Neural progenitor cell (in vitro differentiated cells): ENCODE measurements at regions not wholly inside any gene's neighbourhood (a gene's known extent, or its start where the extent isn't known, plus 50 kb on each side); places are given as distances from the start of the nearest gene placed in this dataset.
A peak's percentile ranks its signal among the peaks of the same experiment; 100 is the strongest.

Source experiments
- DNase-seq: peaks from one replicate; pipeline ENCODE4 v3.0.0-alpha.2; 2016; ENCODE audit warnings: low spot score
- H2AFZ ChIP-seq: fragments of 200-600 bp; sonication (generic); replicated peaks from 2 replicates; pipeline ENCODE4 v1.6.1; 2016; ENCODE audit warnings: antibody characterized with exemption
- H3F3A ChIP-seq: fragments of 200-600 bp; sonication (generic); 2 replicates; pipeline ENCODE4 v1.6.1; 2016; ENCODE audit warnings: antibody characterized with exemption, low read depth
- H3K27ac ChIP-seq: fragments of 200-600 bp; sonication (generic); 2 replicates; pipeline ENCODE4 v1.5.1; 2016; ENCODE audit warnings: mild to moderate bottlenecking
- H3K27me3 ChIP-seq: fragments of 200-600 bp; sonication (generic); 2 replicates; pipeline ENCODE4 v1.6.1; 2016; ENCODE audit warnings: mild to moderate bottlenecking, moderate library complexity
- H3K36me3 ChIP-seq: fragments of 200-600 bp; sonication (generic); 2 replicates; pipeline ENCODE4 v1.5.1; 2016
- H3K4me1 ChIP-seq: fragments of 200-600 bp; sonication (generic); 2 replicates; pipeline ENCODE4 v1.6.1; 2016; ENCODE audit warnings: mixed run types
- H3K4me2 ChIP-seq: fragments of 200-600 bp; sonication (generic); 2 replicates; pipeline ENCODE4 v1.6.1; 2016
- H3K4me3 ChIP-seq: fragments of 200-600 bp; sonication (generic); 2 replicates; pipeline ENCODE4 v1.5.1; 2016
- H3K79me2 ChIP-seq: fragments of 200-600 bp; sonication (generic); 2 replicates; pipeline ENCODE4 v1.6.1; 2016; ENCODE audit warnings: low read depth
- H3K9ac ChIP-seq: fragments of 200-600 bp; sonication (generic); 2 replicates; pipeline ENCODE4 v1.6.1; 2016
- H3K9me3 ChIP-seq: fragments of 200-600 bp; sonication (generic); 2 replicates; pipeline ENCODE4 v1.5.1; 2016; ENCODE audit warnings: low read depth
- H4K20me1 ChIP-seq: fragments of 200-600 bp; sonication (generic); 2 replicates; pipeline ENCODE4 v1.6.1; 2016; ENCODE audit warnings: low read depth
- H3K27ac Mint-ChIP-seq: 3 replicates; pipeline ENCODE4 v1.8.0; 2021; ENCODE audit warnings: mixed read lengths
- H3K27me3 Mint-ChIP-seq: 2 replicates; pipeline ENCODE4 v1.8.0; 2022; ENCODE audit warnings: low read depth, mild to moderate bottlenecking, inconsistent platforms, moderate library complexity, mixed read lengths; ENCODE audit not compliant: insufficient read depth
- H3K36me3 Mint-ChIP-seq: 3 replicates; pipeline ENCODE4 v1.8.0; 2021; ENCODE audit warnings: mixed read lengths
- H3K4me1 Mint-ChIP-seq: 3 replicates; pipeline ENCODE4 v1.8.0; 2021; ENCODE audit warnings: mixed read lengths
- H3K4me3 Mint-ChIP-seq: 3 replicates; pipeline ENCODE4 v1.8.0; 2021; ENCODE audit warnings: mild to moderate bottlenecking, moderate library complexity, mixed read lengths
- H3K9me3 Mint-ChIP-seq: 3 replicates; pipeline ENCODE4 v1.8.0; 2020; ENCODE audit warnings: mixed read lengths
- CTCF ChIP-seq: fragments of 200-600 bp; sonication (generic); IDR thresholded peaks from 2 replicates; pipeline ENCODE4 v1.5.1; 2017; ENCODE audit warnings: antibody characterized with exemption, mild to moderate bottlenecking
- EZH2 ChIP-seq: fragments of 200-600 bp; sonication (generic); IDR thresholded peaks from 2 replicates; pipeline ENCODE4 v1.6.1; 2017; ENCODE audit warnings: antibody characterized with exemption, mild to moderate bottlenecking, moderate library complexity
- EZH2phosphoT487 ChIP-seq: fragments of 200-600 bp; sonication (generic); IDR thresholded peaks from 2 replicates; pipeline ENCODE4 v1.6.1; 2017; ENCODE audit warnings: antibody characterized with exemption

GRCh38 chr5:34587355-34588241 is 68.5 kb upstream of the RAI14 start:
- no peak overlapping the region for H3K4me3 Mint-ChIP-seq
- Histone ChIP-seq H3K79me2 (no peaks in the 10 kb centered on the region), H3F3A (no peaks in the 10 kb centered on the region), H3K36me3 (no peaks in the 10 kb centered on the region), H3K9ac (no peak overlapping the region), H3K27ac (no peak overlapping the region), H2AFZ (peak overlapping the region; percentile 32), H4K20me1 (no peaks in the 10 kb centered on the region), H3K9me3 (no peaks in the 10 kb centered on the region), H3K4me2 (no peak overlapping the region), H3K27me3 (no peaks in the 10 kb centered on the region), H3K4me1 (peaks cover 10% of the 10 kb centered on the region), H3K4me3 (no peak overlapping the region)
- DNase-seq: peak; percentile 23
- H3K4me1 Mint-ChIP-seq: peaks cover 8% of the 10 kb centered on the region
- no peak overlapping the region for H3K27ac Mint-ChIP-seq
- H3K36me3 Mint-ChIP-seq: no peaks in the 10 kb centered on the region
- no peak for TF ChIP-seq EZH2phosphoT487
- TF ChIP-seq EZH2: no peak
- TF ChIP-seq CTCF: no peak
- H3K27me3 Mint-ChIP-seq: peaks cover 5% of the 10 kb centered on the region
- H3K9me3 Mint-ChIP-seq: no peaks in the 10 kb centered on the region

- H3K36me3 ChIP-seq: no peaks in the 10 kb centered on the region
- H3F3A ChIP-seq: no peaks in the 10 kb centered on the region
- no peak overlapping the region for H3K27ac ChIP-seq
- no peak for DNase-seq
- H3K4me1 ChIP-seq: peaks cover 10% of the 10 kb centered on the region
- H3K9me3 Mint-ChIP-seq: no peaks in the 10 kb centered on the region
- H3K36me3 Mint-ChIP-seq: no peaks in the 10 kb centered on the region
- no peaks in the 10 kb centered on the region for H3K27me3 ChIP-seq
- no peak overlapping the region for H3K4me2 ChIP-seq
- no peaks in the 10 kb centered on the region for H3K79me2 ChIP-seq
- H3K4me3 Mint-ChIP-seq: no peak overlapping the region
- no peak overlapping the region for H3K27ac Mint-ChIP-seq
- peaks cover 8% of the 10 kb centered on the region for H3K4me1 Mint-ChIP-seq
- no peak overlapping the region for H3K9ac ChIP-seq
- no peaks in the 10 kb centered on the region for H3K9me3 ChIP-seq
- H3K27me3 Mint-ChIP-seq: peaks cover 5% of the 10 kb centered on the region
- H2AFZ ChIP-seq: no peak overlapping the region
- no peaks in the 10 kb centered on the region for H4K20me1 ChIP-seq
- H3K4me3 ChIP-seq: no peak overlapping the region
- no peak for TF ChIP-seq EZH2
- no peak for TF ChIP-seq EZH2phosphoT487
- no peak for TF ChIP-seq CTCF
Observed at GRCh38 chr5:34589832-34590231, 66.3 kb upstream of the RAI14 start.

GRCh38 chr5:34591723-34592122 is 64.4 kb upstream of the RAI14 start:
- Histone ChIP-seq H4K20me1 (no peaks in the 10 kb centered on the region), H3K9ac (no peak overlapping the region), H3K4me2 (no peak overlapping the region), H3K36me3 (no peaks in the 10 kb centered on the region), H3K79me2 (no peaks in the 10 kb centered on the region), H3K4me3 (no peak overlapping the region), H3K4me1 (peaks cover 10% of the 10 kb centered on the region), H3K27ac (no peak overlapping the region), H3F3A (no peaks in the 10 kb centered on the region), H2AFZ (no peak overlapping the region), H3K27me3 (no peaks in the 10 kb centered on the region), H3K9me3 (no peaks in the 10 kb centered on the region)
- Mint-ChIP-seq H3K27me3 (peaks cover 5% of the 10 kb centered on the region), H3K36me3 (no peaks in the 10 kb centered on the region), H3K9me3 (no peaks in the 10 kb centered on the region), H3K4me1 (peaks cover 8% of the 10 kb centered on the region), H3K4me3 (no peak overlapping the region), H3K27ac (no peak overlapping the region)
- no peak for DNase-seq
- TF ChIP-seq CTCF: no peak
